H9 (cell line): ENCODE measurements at regions not wholly inside any gene's neighbourhood (a gene's known extent, or its start where the extent isn't known, plus 50 kb on each side); places are given as distances from the start of the nearest gene placed in this dataset.

Experiments
- DNase-seq: peaks from one replicate; pipeline ENCODE4 v3.0.0-alpha.2; 2017
- H2AFZ ChIP-seq: one replicate; pipeline ENCODE4 v1.6.1; 2013; ENCODE audit warnings: mild to moderate bottlenecking, low read length, control low read depth, moderate library complexity
- H2AK5ac ChIP-seq: 2 replicates; pipeline ENCODE4 v1.6.1; 2013; ENCODE audit warnings: low read length, control low read depth, mixed read lengths; ENCODE audit not compliant: insufficient read length
- H2BK120ac ChIP-seq: one replicate; pipeline ENCODE4 v1.6.1; 2013; ENCODE audit warnings: low read depth, mild to moderate bottlenecking, low read length, control low read depth, inconsistent platforms; ENCODE audit not compliant: poor library complexity, severe bottlenecking
- H2BK12ac ChIP-seq: 2 replicates; pipeline ENCODE4 v1.6.1; 2013; ENCODE audit warnings: low read length, control low read depth, mixed read lengths, low read depth; ENCODE audit not compliant: insufficient read length
- H2BK15ac ChIP-seq: 2 replicates; pipeline ENCODE4 v1.6.1; 2013; ENCODE audit warnings: low read depth, low read length, control low read depth
- H2BK20ac ChIP-seq: one replicate; pipeline ENCODE4 v1.6.1; 2013; ENCODE audit warnings: low read depth, mild to moderate bottlenecking, low read length, control low read depth, inconsistent platforms; ENCODE audit not compliant: poor library complexity, severe bottlenecking
- H2BK5ac ChIP-seq: 2 replicates; pipeline ENCODE4 v1.6.1; 2013; ENCODE audit warnings: low read length, control low read depth, mixed read lengths; ENCODE audit not compliant: insufficient read length
- H3K14ac ChIP-seq: 2 replicates; pipeline ENCODE4 v1.6.1; 2013; ENCODE audit warnings: low read length, control low read depth; ENCODE audit not compliant: insufficient read depth
- H3K18ac ChIP-seq: 2 replicates; pipeline ENCODE4 v1.6.1; 2013; ENCODE audit warnings: low read depth, mild to moderate bottlenecking, mixed read lengths, low read length, control low read depth; ENCODE audit not compliant: insufficient read length
- H3K23ac ChIP-seq: 2 replicates; pipeline ENCODE4 v1.6.1; 2013; ENCODE audit warnings: low read length, control low read depth, mixed read lengths, low read depth; ENCODE audit not compliant: insufficient read length
- H3K23me2 ChIP-seq: 2 replicates; pipeline ENCODE4 v1.6.1; 2013; ENCODE audit warnings: low read depth, mild to moderate bottlenecking, mixed read lengths, low read length, control low read depth; ENCODE audit not compliant: insufficient read length, poor library complexity, severe bottlenecking
- H3K27ac ChIP-seq: 2 replicates; pipeline ENCODE4 v1.5.1; 2013; ENCODE audit warnings: low read length, control low read depth, mixed read lengths, low read depth; ENCODE audit not compliant: insufficient read length
- H3K27me3 ChIP-seq: 2 replicates; pipeline ENCODE4 v1.6.1; 2013; ENCODE audit warnings: low read length, control low read depth, inconsistent platforms; ENCODE audit not compliant: insufficient read depth
- H3K4ac ChIP-seq: 2 replicates; pipeline ENCODE4 v1.6.1; 2013; ENCODE audit warnings: low read depth, mild to moderate bottlenecking, control low read depth, inconsistent platforms, low read length, moderate library complexity
- H3K4me1 ChIP-seq: 2 replicates; pipeline ENCODE4 v1.6.1; 2013; ENCODE audit warnings: low read length, control low read depth, inconsistent platforms; ENCODE audit not compliant: insufficient read depth
- H3K4me2 ChIP-seq: 2 replicates; pipeline ENCODE4 v1.6.1; 2013; ENCODE audit warnings: low read length, control low read depth, mixed read lengths; ENCODE audit not compliant: insufficient read length, insufficient read depth
- H3K56ac ChIP-seq: 2 replicates; pipeline ENCODE4 v1.6.1; 2013; ENCODE audit warnings: low read depth, mild to moderate bottlenecking, mixed read lengths, low read length, control low read depth; ENCODE audit not compliant: insufficient read length
- H3K79me1 ChIP-seq: 2 replicates; pipeline ENCODE4 v1.6.1; 2013; ENCODE audit warnings: low read depth, mild to moderate bottlenecking, moderate library complexity, low read length, control low read depth, inconsistent platforms; ENCODE audit not compliant: insufficient read depth, poor library complexity, severe bottlenecking
- H3K79me2 ChIP-seq: 2 replicates; pipeline ENCODE4 v1.6.1; 2013; ENCODE audit warnings: low read length, control low read depth, inconsistent platforms; ENCODE audit not compliant: insufficient read depth
- H3K9ac ChIP-seq: 2 replicates; pipeline ENCODE4 v1.6.1; 2013; ENCODE audit warnings: low read length, control low read depth, mixed read lengths; ENCODE audit not compliant: insufficient read length; ENCODE audit errors: extremely low read depth
- H3K9me3 ChIP-seq: one replicate; pipeline ENCODE4 v1.6.1; 2013; ENCODE audit warnings: low read depth, low read length, inconsistent platforms; ENCODE audit not compliant: control insufficient read depth
- H3T11ph ChIP-seq: one replicate; pipeline ENCODE4 v1.6.1; 2013; ENCODE audit warnings: mild to moderate bottlenecking, low read length, control low read depth, inconsistent platforms
- H4K20me1 ChIP-seq: one replicate; pipeline ENCODE4 v1.6.1; 2013; ENCODE audit not compliant: control insufficient read depth, insufficient read length, insufficient read depth
- H4K5ac ChIP-seq: 2 replicates; pipeline ENCODE4 v1.6.1; 2013; ENCODE audit warnings: low read depth, mild to moderate bottlenecking, mixed read lengths, low read length, control low read depth; ENCODE audit not compliant: insufficient read length
- H4K8ac ChIP-seq: replicated peaks from 2 replicates; pipeline ENCODE4 v1.6.1; 2013; ENCODE audit warnings: low read length, control low read depth, mixed read lengths, low read depth; ENCODE audit not compliant: insufficient read length
- H4K91ac ChIP-seq: 2 replicates; pipeline ENCODE4 v1.6.1; 2013; ENCODE audit warnings: low read depth, mild to moderate bottlenecking, moderate library complexity, mixed read lengths, low read length, control low read depth; ENCODE audit not compliant: insufficient read length
- H3K27ac Mint-ChIP-seq, 3 experiments: 2 replicates in 2 of 3; 3 replicates in 1 of 3; pipeline ENCODE4 v1.8.0; 2020 to 2021; ENCODE audit warnings: mixed read lengths in 3 of 3, mild to moderate bottlenecking in 1 of 3, moderate library complexity in 1 of 3
- H3K27me3 Mint-ChIP-seq: 2 replicates; pipeline ENCODE4 v1.8.0; 2021; ENCODE audit warnings: low read depth, mild to moderate bottlenecking, moderate library complexity, mixed read lengths
- H3K36me3 Mint-ChIP-seq, 3 experiments: 2 replicates in 2 of 3; 3 replicates in 1 of 3; pipeline ENCODE4 v1.8.0; 2020 to 2021; ENCODE audit warnings: low read depth in 3 of 3, mixed read lengths in 3 of 3; ENCODE audit not compliant: insufficient read depth in 1 of 3
- H3K4me1 Mint-ChIP-seq, 2 experiments: 2 replicates each; pipeline ENCODE4 v1.8.0; 2020; ENCODE audit warnings: mixed read lengths in 2 of 2
- H3K4me3 Mint-ChIP-seq, 2 experiments: 2 replicates in 1 of 2; 3 replicates in 1 of 2; pipeline ENCODE4 v1.8.0; 2020 to 2021; ENCODE audit warnings: mild to moderate bottlenecking in 2 of 2, mixed read lengths in 2 of 2, moderate library complexity in 1 of 2
- H3K9me3 Mint-ChIP-seq, 2 experiments: 2 replicates in 1 of 2; 3 replicates in 1 of 2; pipeline ENCODE4 v1.8.0; 2020; ENCODE audit warnings: mild to moderate bottlenecking in 2 of 2, mixed read lengths in 2 of 2, moderate library complexity in 1 of 2
- TF ChIP-seq, protein P1 (sequence below): fragments of 200-600 bp; sonication (generic); conservative IDR thresholded peaks from 3 replicates; pipeline ENCODE4 v1.8.0; 2021; ENCODE audit warnings: antibody characterized with exemption, mild to moderate bottlenecking

GRCh38 chr3:26061947-26062346, 272.1 kb downstream of the OXSM start:
- Histone ChIP-seq H3K56ac (no peak overlapping the region), H3K18ac (no peak overlapping the region), H3K79me1 (no peaks in the 10 kb centered on the region), H2BK20ac (no peak overlapping the region), H3K23me2 (no peaks in the 10 kb centered on the region), H3K4me1 (no peaks in the 10 kb centered on the region), H2AK5ac (no peak overlapping the region), H2BK5ac (no peak overlapping the region), H4K91ac (no peak overlapping the region), H3K4ac (no peak overlapping the region), H3K14ac (no peak overlapping the region), H3K27ac (no peak overlapping the region), H4K20me1 (no peaks in the 10 kb centered on the region), H3K9ac (no peak overlapping the region), H3T11ph (no peak overlapping the region), H4K8ac (no peak overlapping the region), H2BK15ac (no peak overlapping the region), H3K79me2 (no peaks in the 10 kb centered on the region), H2BK120ac (no peak overlapping the region), H3K23ac (no peak overlapping the region), H3K9me3 (no peaks in the 10 kb centered on the region), H3K27me3 (no peaks in the 10 kb centered on the region), H2AFZ (no peak overlapping the region), H3K4me2 (no peak overlapping the region), H4K5ac (no peak overlapping the region), H2BK12ac (no peak overlapping the region)
- H3K4me3 Mint-ChIP-seq = no peak overlapping the region
- no peaks in the 10 kb centered on the region for H3K27me3 Mint-ChIP-seq
- no peaks in the 10 kb centered on the region for H3K9me3 Mint-ChIP-seq
- no peaks in the 10 kb centered on the region; a peak in 1 of 7 replicates for H3K36me3 Mint-ChIP-seq
- no peak for DNase-seq
- H3K27ac Mint-ChIP-seq = no peak overlapping the region; a peak in 1 of 7 replicates
- TF ChIP-seq, protein P1, sequence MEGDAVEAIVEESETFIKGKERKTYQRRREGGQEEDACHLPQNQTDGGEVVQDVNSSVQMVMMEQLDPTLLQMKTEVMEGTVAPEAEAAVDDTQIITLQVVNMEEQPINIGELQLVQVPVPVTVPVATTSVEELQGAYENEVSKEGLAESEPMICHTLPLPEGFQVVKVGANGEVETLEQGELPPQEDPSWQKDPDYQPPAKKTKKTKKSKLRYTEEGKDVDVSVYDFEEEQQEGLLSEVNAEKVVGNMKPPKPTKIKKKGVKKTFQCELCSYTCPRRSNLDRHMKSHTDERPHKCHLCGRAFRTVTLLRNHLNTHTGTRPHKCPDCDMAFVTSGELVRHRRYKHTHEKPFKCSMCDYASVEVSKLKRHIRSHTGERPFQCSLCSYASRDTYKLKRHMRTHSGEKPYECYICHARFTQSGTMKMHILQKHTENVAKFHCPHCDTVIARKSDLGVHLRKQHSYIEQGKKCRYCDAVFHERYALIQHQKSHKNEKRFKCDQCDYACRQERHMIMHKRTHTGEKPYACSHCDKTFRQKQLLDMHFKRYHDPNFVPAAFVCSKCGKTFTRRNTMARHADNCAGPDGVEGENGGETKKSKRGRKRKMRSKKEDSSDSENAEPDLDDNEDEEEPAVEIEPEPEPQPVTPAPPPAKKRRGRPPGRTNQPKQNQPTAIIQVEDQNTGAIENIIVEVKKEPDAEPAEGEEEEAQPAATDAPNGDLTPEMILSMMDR = no peak
- H3K4me1 Mint-ChIP-seq = peaks cover 0 to 3% of the 10 kb centered on the region in 2 experiments; a peak in 1 of 4 replicates
